H1 (cell line): ENCODE measurements at regions not wholly inside any gene's neighbourhood (a gene's known extent, or its start where the extent isn't known, plus 50 kb on each side); places are given as distances from the start of the nearest gene placed in this dataset.

ENCODE experiments used
- GABPA ChIP-seq: IDR thresholded peaks from 2 replicates; pipeline ENCODE4 v1.6.1; 2011; ENCODE audit warnings: mild to moderate bottlenecking, low read length, moderate library complexity, borderline replicate concordance; ENCODE audit not compliant: insufficient read depth
- POLR2A ChIP-seq, 2 experiments: IDR thresholded peaks; 1 replicate in 1 of 2; 2 replicates in 1 of 2; pipeline ENCODE4 v1.6.1; 2011; ENCODE audit warnings: low read depth in 2 of 2, low read length in 2 of 2, mild to moderate bottlenecking in 2 of 2; ENCODE audit errors: control extremely low read depth in 1 of 2

GRCh38 chr6:14193524-14193923, 76.0 kb downstream of the CD83 start (continued):
- no peak for TF ChIP-seq GABPA
- TF ChIP-seq POLR2A (IDR thresholded peaks at IDR 0.05; ENCODE audit: control extremely low read depth in 1 of 2, low read depth in 2 of 2, low read length in 2 of 2) = no peak
